GM23338 (cell line): ENCODE measurements at regions not wholly inside any gene's neighbourhood (a gene's known extent, or its start where the extent isn't known, plus 50 kb on each side); places are given as distances from the start of the nearest gene placed in this dataset.

Experiments
- ATAC-seq: fragments of 200-7000 bp; cut with Tn5 transposase; 3 replicates; pipeline ENCODE4 v1.9.1; 2020
- DNase-seq: peaks from one replicate; pipeline ENCODE4 v3.0.0-alpha.2; 2015; ENCODE audit warnings: low spot score
- H2AFZ ChIP-seq: fragments of 200-600 bp; sonication (generic); 2 replicates; pipeline ENCODE4 v1.8.0; 2016; ENCODE audit warnings: antibody characterized with exemption, mild to moderate bottlenecking, moderate library complexity
- H3F3A ChIP-seq: fragments of 200-600 bp; sonication (generic); replicated peaks from 2 replicates; pipeline ENCODE4 v1.8.0; 2017; ENCODE audit warnings: antibody characterized with exemption, mixed run types, low read depth
- H3K27ac ChIP-seq: fragments of 200-600 bp; sonication (generic); 2 replicates; pipeline ENCODE4 v1.6.1; 2016; ENCODE audit warnings: low read depth
- H3K27me3 ChIP-seq: fragments of 200-600 bp; sonication (generic); 2 replicates; pipeline ENCODE4 v1.8.0; 2016; ENCODE audit warnings: mild to moderate bottlenecking, mixed run types, moderate library complexity; ENCODE audit not compliant: insufficient read depth
- H3K36me3 ChIP-seq: fragments of 200-600 bp; sonication (generic); 2 replicates; pipeline ENCODE4 v1.8.0; 2016; ENCODE audit warnings: mild to moderate bottlenecking; ENCODE audit not compliant: insufficient read depth
- H3K4me1 ChIP-seq: fragments of 200-600 bp; sonication (generic); 2 replicates; pipeline ENCODE4 v1.8.0; 2016; ENCODE audit warnings: mild to moderate bottlenecking, moderate library complexity; ENCODE audit not compliant: insufficient read depth
- H3K4me2 ChIP-seq: fragments of 200-600 bp; sonication (generic); 2 replicates; pipeline ENCODE4 v1.7.1; 2017; ENCODE audit warnings: mixed run types
- H3K4me3 ChIP-seq: fragments of 200-600 bp; sonication (generic); 2 replicates; pipeline ENCODE4 v1.6.1; 2016; ENCODE audit warnings: mixed run types
- H3K79me2 ChIP-seq: fragments of 200-600 bp; sonication (generic); replicated peaks from 2 replicates; pipeline ENCODE4 v1.8.0; 2017; ENCODE audit warnings: mild to moderate bottlenecking; ENCODE audit not compliant: insufficient read depth
- H3K9me2 ChIP-seq: fragments of 200-600 bp; sonication (generic); 2 replicates; pipeline ENCODE4 v1.8.0; 2017; ENCODE audit not compliant: insufficient read depth
- H4K20me1 ChIP-seq: fragments of 200-600 bp; sonication (generic); replicated peaks from 2 replicates; pipeline ENCODE4 v1.8.0; 2017; ENCODE audit warnings: mild to moderate bottlenecking; ENCODE audit not compliant: insufficient read depth
- H3K27ac Mint-ChIP-seq: 2 replicates; pipeline ENCODE4 v1.8.0; 2020; ENCODE audit warnings: inconsistent platforms, mild to moderate bottlenecking, moderate library complexity, mixed read lengths
- H3K27me3 Mint-ChIP-seq: 3 replicates; pipeline ENCODE4 v1.8.0; 2022; ENCODE audit warnings: low read depth, mild to moderate bottlenecking, moderate library complexity, mixed read lengths, inconsistent platforms; ENCODE audit not compliant: insufficient read depth, poor library complexity
- H3K36me3 Mint-ChIP-seq: 3 replicates; pipeline ENCODE4 v1.8.0; 2021; ENCODE audit warnings: low read depth, mild to moderate bottlenecking, inconsistent platforms, moderate library complexity, mixed read lengths
- H3K4me1 Mint-ChIP-seq: 3 replicates; pipeline ENCODE4 v1.8.0; 2020; ENCODE audit warnings: mild to moderate bottlenecking, inconsistent platforms, mixed read lengths
- H3K4me3 Mint-ChIP-seq: 3 replicates; pipeline ENCODE4 v1.8.0; 2021; ENCODE audit warnings: moderate library complexity, mild to moderate bottlenecking, inconsistent platforms, mixed read lengths
- H3K9me3 Mint-ChIP-seq: 3 replicates; pipeline ENCODE4 v1.8.0; 2020; ENCODE audit warnings: moderate library complexity, mild to moderate bottlenecking, inconsistent platforms, mixed read lengths
- CREB1 ChIP-seq: fragments of 250-450 bp; sonication (Bioruptor Pico); IDR thresholded peaks from 2 replicates; pipeline ENCODE4 v1.5.0; 2020; ENCODE audit warnings: low read depth, mild to moderate bottlenecking, moderate library complexity
- ETS1 ChIP-seq: IDR thresholded peaks from 2 replicates; pipeline ENCODE4 v1.6.1; 2016; ENCODE audit warnings: antibody characterized with exemption
- EZH2 ChIP-seq: fragments of 200-600 bp; sonication (generic); IDR thresholded peaks from one replicate; pipeline ENCODE4 v1.8.0; 2017; ENCODE audit warnings: antibody characterized with exemption, mild to moderate bottlenecking, low read depth; ENCODE audit not compliant: unreplicated experiment
- EZH2phosphoT487 ChIP-seq: fragments of 200-600 bp; sonication (generic); IDR thresholded peaks from one replicate; pipeline ENCODE4 v1.8.1; 2018; ENCODE audit warnings: antibody characterized with exemption; ENCODE audit not compliant: unreplicated experiment
- JUNB ChIP-seq: IDR thresholded peaks from one replicate; pipeline ENCODE4 v1.6.1; 2016; ENCODE audit warnings: antibody characterized with exemption; ENCODE audit not compliant: unreplicated experiment
- NANOG ChIP-seq: IDR thresholded peaks from 2 replicates; pipeline ENCODE4 v1.6.1; 2016; ENCODE audit warnings: antibody characterized with exemption, borderline replicate concordance
- POLR2AphosphoS5 ChIP-seq: IDR thresholded peaks from 2 replicates; pipeline ENCODE4 v1.6.1; 2016; ENCODE audit warnings: antibody characterized with exemption, low read depth
- REST ChIP-seq: IDR thresholded peaks from one replicate; pipeline ENCODE4 v1.6.1; 2018; ENCODE audit warnings: antibody characterized with exemption; ENCODE audit not compliant: unreplicated experiment
- STAT1 ChIP-seq: IDR thresholded peaks from one replicate; pipeline ENCODE4 v1.6.1; 2016; ENCODE audit warnings: antibody characterized with exemption; ENCODE audit not compliant: unreplicated experiment
- ZNF114 ChIP-seq: fragments of 250-450 bp; sonication (Bioruptor Pico); IDR thresholded peaks from 2 replicates; pipeline ENCODE4 v1.5.0; 2020; ENCODE audit warnings: mild to moderate bottlenecking, moderate library complexity
- ZNF331 ChIP-seq: fragments of 250-450 bp; sonication (Bioruptor Pico); IDR thresholded peaks from 2 replicates; pipeline ENCODE4 v1.5.0; 2020; ENCODE audit warnings: low read depth, mild to moderate bottlenecking, moderate library complexity
- ZNF462 ChIP-seq: fragments of 250-450 bp; sonication (Bioruptor Pico); IDR thresholded peaks from 2 replicates; pipeline ENCODE4 v1.5.0; 2020; ENCODE audit warnings: mild to moderate bottlenecking, moderate library complexity
- TF ChIP-seq, protein P1 (sequence below), 2 experiments: fragments of 200-600 bp in 1 of 2; sonication (generic) in 1 of 2; conservative IDR thresholded peaks; 2 replicates each; pipeline versions ENCODE4 v1.5.1 to v1.6.1; 2016 to 2017; ENCODE audit warnings: antibody characterized with exemption in 2 of 2, low read depth in 2 of 2, mild to moderate bottlenecking in 2 of 2, moderate library complexity in 1 of 2

DNA sequence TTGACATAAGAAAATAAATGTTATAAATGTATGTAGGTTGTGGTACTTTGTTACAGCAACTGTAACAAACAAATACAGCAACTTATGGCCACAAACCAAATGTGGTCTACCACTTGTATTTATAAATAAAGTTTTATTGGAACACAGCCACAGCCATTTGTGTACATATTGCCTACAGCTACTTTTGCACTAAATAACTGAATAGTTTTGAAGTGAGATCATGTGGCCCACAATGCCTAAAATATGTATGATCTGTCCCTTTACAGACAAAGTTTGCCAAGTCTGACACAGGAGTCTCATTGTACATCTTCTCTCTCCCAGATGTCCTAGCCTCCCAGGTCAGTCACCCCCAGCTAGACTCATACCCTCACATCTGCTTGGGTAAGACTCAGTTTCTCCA is 283.6 kb upstream of the PRDM9 start:
- Histone ChIP-seq H3K4me2 (no peak overlapping the region), H4K20me1 (no peaks in the 10 kb centered on the region), H3K27me3 (no peaks in the 10 kb centered on the region), H3K36me3 (no peaks in the 10 kb centered on the region), H3K9me2 (peaks cover 36% of the 10 kb centered on the region), H3F3A (no peaks in the 10 kb centered on the region), H2AFZ (no peak overlapping the region), H3K27ac (no peak overlapping the region), H3K4me1 (no peaks in the 10 kb centered on the region), H3K79me2 (no peaks in the 10 kb centered on the region), H3K4me3 (no peak overlapping the region)
- no peak overlapping the region for H3K27ac Mint-ChIP-seq
- no peak for ATAC-seq
- DNase-seq, result no peak
- no peak overlapping the region for H3K4me3 Mint-ChIP-seq
- TF ChIP-seq ZNF462 (CRISPR knock-in tag) (no peak), ZNF114 (CRISPR knock-in tag) (no peak), POLR2AphosphoS5 (no peak), NANOG (no peak), ZNF331 (CRISPR knock-in tag) (no peak), STAT1 (no peak), EZH2phosphoT487 (no peak), EZH2 (no peak), CREB1 (CRISPR knock-in tag) (no peak), JUNB (no peak), ETS1 (no peak), REST (no peak)
- TF ChIP-seq, protein P1, sequence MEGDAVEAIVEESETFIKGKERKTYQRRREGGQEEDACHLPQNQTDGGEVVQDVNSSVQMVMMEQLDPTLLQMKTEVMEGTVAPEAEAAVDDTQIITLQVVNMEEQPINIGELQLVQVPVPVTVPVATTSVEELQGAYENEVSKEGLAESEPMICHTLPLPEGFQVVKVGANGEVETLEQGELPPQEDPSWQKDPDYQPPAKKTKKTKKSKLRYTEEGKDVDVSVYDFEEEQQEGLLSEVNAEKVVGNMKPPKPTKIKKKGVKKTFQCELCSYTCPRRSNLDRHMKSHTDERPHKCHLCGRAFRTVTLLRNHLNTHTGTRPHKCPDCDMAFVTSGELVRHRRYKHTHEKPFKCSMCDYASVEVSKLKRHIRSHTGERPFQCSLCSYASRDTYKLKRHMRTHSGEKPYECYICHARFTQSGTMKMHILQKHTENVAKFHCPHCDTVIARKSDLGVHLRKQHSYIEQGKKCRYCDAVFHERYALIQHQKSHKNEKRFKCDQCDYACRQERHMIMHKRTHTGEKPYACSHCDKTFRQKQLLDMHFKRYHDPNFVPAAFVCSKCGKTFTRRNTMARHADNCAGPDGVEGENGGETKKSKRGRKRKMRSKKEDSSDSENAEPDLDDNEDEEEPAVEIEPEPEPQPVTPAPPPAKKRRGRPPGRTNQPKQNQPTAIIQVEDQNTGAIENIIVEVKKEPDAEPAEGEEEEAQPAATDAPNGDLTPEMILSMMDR (conservative IDR thresholded peaks at IDR 0.05; ENCODE audit: low read depth in 2 of 2), result no peak
- H3K4me1 Mint-ChIP-seq, result no peaks in the 10 kb centered on the region; the same call in 2 of the 3 replicates
- no peaks in the 10 kb centered on the region for H3K36me3 Mint-ChIP-seq
- no peaks in the 10 kb centered on the region for H3K27me3 Mint-ChIP-seq
- no peaks in the 10 kb centered on the region for H3K9me3 Mint-ChIP-seq
